ENCODE measurements at regions not wholly inside any gene's neighbourhood (a gene's known extent, or its start where the extent isn't known, plus 50 kb on each side); places are given as distances from the start of the nearest gene placed in this dataset.

DNA sequence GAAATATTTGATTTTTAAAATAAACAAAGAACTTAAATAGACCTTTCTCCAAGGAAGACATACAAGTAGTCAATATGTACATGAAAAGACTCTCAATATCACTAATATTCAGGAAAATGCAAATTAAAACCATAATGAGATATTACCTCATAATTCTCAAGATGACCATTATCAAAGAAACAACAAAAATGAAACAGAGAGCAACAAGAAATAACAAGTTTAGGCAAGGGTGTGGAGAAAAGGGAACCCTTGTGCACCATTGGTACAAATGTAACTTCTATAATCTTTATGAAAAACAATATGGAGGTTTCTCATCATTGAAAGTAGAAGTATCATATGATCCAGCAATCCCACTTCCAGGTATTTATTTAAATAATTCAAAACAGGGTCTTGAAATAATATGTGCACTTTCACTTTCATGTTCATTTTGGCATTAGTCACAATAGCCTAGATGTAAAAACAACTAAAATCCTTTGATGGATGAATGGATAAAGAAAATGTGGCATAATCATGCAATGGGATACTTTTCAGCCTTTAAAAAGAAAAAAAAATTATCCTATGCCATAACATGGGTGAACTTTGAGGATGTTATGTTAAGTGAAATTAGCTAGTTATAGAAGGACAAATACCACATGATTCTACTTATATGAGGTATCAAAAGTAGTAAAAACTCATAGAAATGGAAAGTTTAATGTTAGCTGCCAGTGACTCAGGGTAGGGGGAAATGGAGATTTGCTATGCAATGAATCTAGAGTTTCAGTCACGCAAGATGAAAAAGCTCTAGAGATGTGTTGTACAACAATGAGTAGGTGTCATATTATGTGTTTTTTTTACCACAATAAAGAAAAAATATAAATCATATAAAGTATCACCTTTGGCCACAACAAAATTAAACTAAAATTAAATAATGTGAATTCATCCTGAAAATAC is 114.5 kb upstream of the LYPLAL1 start:
- TF ChIP-seq, protein P1, sequence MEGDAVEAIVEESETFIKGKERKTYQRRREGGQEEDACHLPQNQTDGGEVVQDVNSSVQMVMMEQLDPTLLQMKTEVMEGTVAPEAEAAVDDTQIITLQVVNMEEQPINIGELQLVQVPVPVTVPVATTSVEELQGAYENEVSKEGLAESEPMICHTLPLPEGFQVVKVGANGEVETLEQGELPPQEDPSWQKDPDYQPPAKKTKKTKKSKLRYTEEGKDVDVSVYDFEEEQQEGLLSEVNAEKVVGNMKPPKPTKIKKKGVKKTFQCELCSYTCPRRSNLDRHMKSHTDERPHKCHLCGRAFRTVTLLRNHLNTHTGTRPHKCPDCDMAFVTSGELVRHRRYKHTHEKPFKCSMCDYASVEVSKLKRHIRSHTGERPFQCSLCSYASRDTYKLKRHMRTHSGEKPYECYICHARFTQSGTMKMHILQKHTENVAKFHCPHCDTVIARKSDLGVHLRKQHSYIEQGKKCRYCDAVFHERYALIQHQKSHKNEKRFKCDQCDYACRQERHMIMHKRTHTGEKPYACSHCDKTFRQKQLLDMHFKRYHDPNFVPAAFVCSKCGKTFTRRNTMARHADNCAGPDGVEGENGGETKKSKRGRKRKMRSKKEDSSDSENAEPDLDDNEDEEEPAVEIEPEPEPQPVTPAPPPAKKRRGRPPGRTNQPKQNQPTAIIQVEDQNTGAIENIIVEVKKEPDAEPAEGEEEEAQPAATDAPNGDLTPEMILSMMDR (IDR thresholded peaks at IDR 0.05), result no peak
- TF ChIP-seq POLR2A (IDR thresholded peaks at IDR 0.05), result no peak
- no peak for TF ChIP-seq EP300 (IDR thresholded peaks at IDR 0.05)

Data from ovary (tissue), 3 donors.